ENCODE measurements at regions not wholly inside any gene's neighbourhood (a gene's known extent, or its start where the extent isn't known, plus 50 kb on each side); places are given as distances from the start of the nearest gene placed in this dataset.

DNA sequence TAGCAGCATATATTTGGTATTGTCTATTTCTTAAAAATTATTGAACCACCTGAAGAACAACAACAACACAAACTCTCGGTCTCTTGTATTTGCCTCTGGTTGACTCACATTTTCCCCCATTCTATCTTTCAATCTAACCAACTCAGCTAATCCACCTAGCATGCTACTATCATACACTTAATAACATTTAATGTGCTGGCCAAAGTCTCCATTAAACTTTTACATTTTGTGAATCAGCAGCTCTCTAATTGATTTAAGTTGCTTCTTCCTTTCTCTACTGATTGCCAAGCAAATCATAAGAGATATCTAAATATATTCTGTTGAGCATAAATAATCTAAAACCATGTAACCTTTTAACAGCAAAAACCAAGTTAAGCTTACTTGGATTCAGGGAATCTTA, 631.7 kb downstream of the IGSF11 start:
- TF ChIP-seq, protein P1, sequence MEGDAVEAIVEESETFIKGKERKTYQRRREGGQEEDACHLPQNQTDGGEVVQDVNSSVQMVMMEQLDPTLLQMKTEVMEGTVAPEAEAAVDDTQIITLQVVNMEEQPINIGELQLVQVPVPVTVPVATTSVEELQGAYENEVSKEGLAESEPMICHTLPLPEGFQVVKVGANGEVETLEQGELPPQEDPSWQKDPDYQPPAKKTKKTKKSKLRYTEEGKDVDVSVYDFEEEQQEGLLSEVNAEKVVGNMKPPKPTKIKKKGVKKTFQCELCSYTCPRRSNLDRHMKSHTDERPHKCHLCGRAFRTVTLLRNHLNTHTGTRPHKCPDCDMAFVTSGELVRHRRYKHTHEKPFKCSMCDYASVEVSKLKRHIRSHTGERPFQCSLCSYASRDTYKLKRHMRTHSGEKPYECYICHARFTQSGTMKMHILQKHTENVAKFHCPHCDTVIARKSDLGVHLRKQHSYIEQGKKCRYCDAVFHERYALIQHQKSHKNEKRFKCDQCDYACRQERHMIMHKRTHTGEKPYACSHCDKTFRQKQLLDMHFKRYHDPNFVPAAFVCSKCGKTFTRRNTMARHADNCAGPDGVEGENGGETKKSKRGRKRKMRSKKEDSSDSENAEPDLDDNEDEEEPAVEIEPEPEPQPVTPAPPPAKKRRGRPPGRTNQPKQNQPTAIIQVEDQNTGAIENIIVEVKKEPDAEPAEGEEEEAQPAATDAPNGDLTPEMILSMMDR (conservative IDR thresholded peaks at IDR 0.05; ENCODE audit: low read depth, low read length), result no peak
- no peak for TF ChIP-seq EZH2phosphoT487 (IDR thresholded peaks at IDR 0.05; ENCODE audit: borderline replicate concordance, low read length)

Measured in PC-3 (cell line).